ENCODE measurements at regions not wholly inside any gene's neighbourhood (a gene's known extent, or its start where the extent isn't known, plus 50 kb on each side); places are given as distances from the start of the nearest gene placed in this dataset.
"Not testable (repeated sequence)": the region's sequence is repeated elsewhere in the genome, so short reads cannot be mapped to it uniquely, and the experiment has no call there.

GRCh38 chr6:25192590-25193459 is 86.3 kb upstream of the CARMIL1 start:
- no peak for DNase-seq

- no peak for DNase-seq
Measured at GRCh38 chr6:25193460-25194171, 85.6 kb upstream of the CARMIL1 start.

- no peak for DNase-seq
Measured at GRCh38 chr6:25194172-25194678, 84.9 kb upstream of the CARMIL1 start.

- DNase-seq, result no peak
Measured at GRCh38 chr6:25196464-25196863, 82.7 kb upstream of the CARMIL1 start.

- no peak for DNase-seq
Measured at GRCh38 chr6:25197111-25197510, 82.1 kb upstream of the CARMIL1 start.

- DNase-seq, result no peak
Measured at GRCh38 chr6:25199544-25199943, 79.6 kb upstream of the CARMIL1 start.

- DNase-seq, result no peak
Measured at GRCh38 chr6:25202504-25202903, 76.7 kb upstream of the CARMIL1 start.

GRCh38 chr6:25205629-25206028 is 73.5 kb upstream of the CARMIL1 start:
- DNase-seq, result no peak

- not testable (repeated sequence) for DNase-seq
Measured at GRCh38 chr6:25207453-25208155, 71.6 kb upstream of the CARMIL1 start.

- no peak for DNase-seq
Measured at GRCh38 chr6:25215881-25216280, 63.3 kb upstream of the CARMIL1 start.

- no peak for DNase-seq
Measured at GRCh38 chr6:25217302-25217701, 61.9 kb upstream of the CARMIL1 start.

GRCh38 chr6:25217829-25218228 is 61.3 kb upstream of the CARMIL1 start:
- no peak for DNase-seq

- no peak for DNase-seq
Measured at GRCh38 chr6:25218346-25218745, 60.8 kb upstream of the CARMIL1 start.

- no peak for DNase-seq
Measured at GRCh38 chr6:25219216-25219916, 59.8 kb upstream of the CARMIL1 start.

- no peak for DNase-seq
Measured at GRCh38 chr6:25219917-25220278, 59.3 kb upstream of the CARMIL1 start.

- no peak for DNase-seq
Measured at GRCh38 chr6:25220857-25221256, 58.3 kb upstream of the CARMIL1 start.

GRCh38 chr6:25222006-25222678 is 57.0 kb upstream of the CARMIL1 start:
- DNase-seq, result no peak

- DNase-seq, result peak; percentile 55 to 66
Measured at GRCh38 chr6:25223490-25223991, 55.6 kb upstream of the CARMIL1 start.

- DNase-seq, result no peak
Measured at GRCh38 chr6:25224242-25224641, 54.9 kb upstream of the CARMIL1 start.

- DNase-seq, result no peak
Measured at GRCh38 chr6:25227854-25228253, 51.3 kb upstream of the CARMIL1 start.

All from stimulated activated CD4-positive, alpha-beta T cell treated with anti-CD3 and anti-CD28 coated beads, Interleukin-4, amount 100 ng/mL, for 4 hours (primary cell).